NCI-H187 (cell line): ENCODE measurements at regions not wholly inside any gene's neighbourhood (a gene's known extent, or its start where the extent isn't known, plus 50 kb on each side); places are given as distances from the start of the nearest gene placed in this dataset.

Experiments
- DNase-seq, 2 experiments: peaks; one replicate each; lab custom pipeline; 2025; lab: John Stamatoyannopoulos, UW

- DNase-seq: no peak
These were observed 469.9 kb upstream of the CDH5 start for GRCh38 chr16:65896448-65897153.

- no peak for DNase-seq
These were observed 470.6 kb upstream of the CDH5 start for GRCh38 chr16:65895906-65896305.

GRCh38 chr16:65895486-65895885 lies 471.0 kb upstream of the CDH5 start:
- no peak for DNase-seq

GRCh38 chr16:65890203-65890602 lies 476.3 kb upstream of the CDH5 start:
- no peak for DNase-seq

- DNase-seq: no peak
These were observed 476.9 kb upstream of the CDH5 start for GRCh38 chr16:65889533-65889966.

GRCh38 chr16:65888201-65888600 lies 478.3 kb upstream of the CDH5 start:
- no peak for DNase-seq

- DNase-seq: no peak
These were observed 482.5 kb upstream of the CDH5 start for GRCh38 chr16:65884018-65884417.

- no peak for DNase-seq
These were observed 488.1 kb upstream of the CDH5 start for GRCh38 chr16:65878347-65878746.

- DNase-seq: no peak
These were observed 489.9 kb upstream of the CDH5 start for GRCh38 chr16:65876624-65877023.

GRCh38 chr16:65876056-65876408 lies 490.5 kb upstream of the CDH5 start:
- no peak for DNase-seq

GRCh38 chr16:65875381-65876055 lies 491.0 kb upstream of the CDH5 start:
- DNase-seq: no peak

- DNase-seq: no peak
These were observed 497.2 kb upstream of the CDH5 start for GRCh38 chr16:65869261-65869660.

- no peak for DNase-seq
These were observed 499.1 kb upstream of the CDH5 start for GRCh38 chr16:65867276-65867960.

GRCh38 chr16:65863236-65863635 lies 503.3 kb upstream of the CDH5 start:
- DNase-seq: no peak

- no peak for DNase-seq
These were observed 505.3 kb upstream of the CDH5 start for GRCh38 chr16:65861131-65861731.

GRCh38 chr16:65855171-65856145 lies 511.0 kb upstream of the CDH5 start:
- no peak for DNase-seq

GRCh38 chr16:65846210-65846602 lies 520.3 kb upstream of the CDH5 start:
- no peak for DNase-seq

GRCh38 chr16:65845466-65846209 lies 520.9 kb upstream of the CDH5 start:
- no peak for DNase-seq

GRCh38 chr16:65843941-65844340 lies 522.5 kb upstream of the CDH5 start:
- no peak for DNase-seq

- DNase-seq: no peak
These were observed 524.4 kb upstream of the CDH5 start for GRCh38 chr16:65842067-65842466.

- DNase-seq: no peak
These were observed 528.5 kb upstream of the CDH5 start for GRCh38 chr16:65838001-65838400.
